Neutrophil (primary cell): ENCODE measurements at regions not wholly inside any gene's neighbourhood (a gene's known extent, or its start where the extent isn't known, plus 50 kb on each side); places are given as distances from the start of the nearest gene placed in this dataset.

Source experiments
- H3K27ac ChIP-seq: fragments of 200-600 bp; sonication (generic); 2 replicates; pipeline ENCODE4 v1.5.1; 2016; ENCODE audit warnings: mild to moderate bottlenecking, moderate library complexity
- H3K27me3 ChIP-seq: fragments of 200-600 bp; sonication (generic); 2 replicates; pipeline ENCODE4 v1.6.0; 2016; ENCODE audit warnings: mild to moderate bottlenecking
- H3K36me3 ChIP-seq: fragments of 200-600 bp; sonication (generic); 2 replicates; pipeline ENCODE4 v1.5.1; 2017
- H3K4me1 ChIP-seq, 2 experiments: fragments of 200-600 bp in 1 of 2; sonication (generic) in 1 of 2; 1 replicate in 1 of 2; 2 replicates in 1 of 2; pipeline versions ENCODE4 v1.5.1 to v1.6.1; 2013 to 2016; ENCODE audit warnings: low read depth in 1 of 2, low read length in 1 of 2, mild to moderate bottlenecking in 1 of 2, moderate library complexity in 1 of 2; ENCODE audit not compliant: control insufficient read depth in 1 of 2, insufficient read depth in 1 of 2
- H3K4me3 ChIP-seq, 2 experiments: fragments of 200-600 bp in 1 of 2; sonication (generic) in 1 of 2; 1 replicate in 1 of 2; 2 replicates in 1 of 2; pipeline ENCODE4 v1.5.1; 2013 to 2016; ENCODE audit warnings: low read depth in 1 of 2, low read length in 1 of 2, mild to moderate bottlenecking in 1 of 2, moderate library complexity in 1 of 2
- H3K9me3 ChIP-seq: fragments of 200-600 bp; sonication (generic); 2 replicates; pipeline ENCODE4 v1.5.1; 2016
- CTCF ChIP-seq: fragments of 200-600 bp; sonication (generic); IDR thresholded peaks from 2 replicates; pipeline ENCODE4 v1.5.1; 2016; ENCODE audit warnings: antibody characterized with exemption

DNA sequence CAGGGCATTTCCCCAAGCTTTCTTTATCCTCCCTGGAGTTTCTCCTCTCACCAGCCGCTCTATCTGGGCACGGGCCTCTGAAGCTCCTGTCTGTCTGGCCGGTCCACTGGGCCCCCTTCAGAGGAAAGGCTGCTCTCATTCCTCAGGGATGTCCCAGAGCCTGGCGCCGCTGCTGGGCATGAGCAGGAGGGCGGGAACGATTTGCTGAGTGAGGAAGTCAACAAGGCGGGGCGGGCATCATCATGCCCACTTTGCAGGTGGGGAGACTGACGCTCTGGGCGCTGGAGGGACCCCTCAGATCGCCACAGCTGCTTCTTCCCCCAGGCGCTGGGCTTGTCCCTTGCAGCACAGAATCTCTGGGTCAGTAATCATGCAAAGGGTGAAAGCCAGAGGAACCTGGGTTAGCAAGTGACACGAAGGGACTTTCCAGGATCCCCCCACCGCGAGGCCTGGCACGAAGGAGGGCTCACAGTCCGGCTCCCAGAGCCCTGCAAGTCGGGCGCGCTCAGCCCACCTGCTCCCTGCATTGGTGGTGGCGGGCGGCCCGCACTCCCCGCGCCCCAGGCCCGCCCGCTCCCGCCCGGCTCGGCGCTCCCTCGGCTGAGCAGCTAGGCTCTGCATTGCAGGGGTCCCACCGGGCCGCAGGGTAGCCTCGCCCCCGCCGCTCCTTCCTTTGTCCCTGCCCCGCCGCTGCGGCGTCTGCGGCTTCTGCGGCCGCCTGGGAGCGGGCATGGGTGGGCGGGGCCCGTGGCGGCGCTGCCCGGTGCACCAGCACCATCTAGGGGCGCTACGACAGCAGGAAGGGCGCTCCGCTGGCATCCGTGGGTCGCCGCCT lies 157.8 kb downstream of the CYRIA start:
- Histone ChIP-seq H3K9me3 (no peaks in the 10 kb centered on the region), H3K4me1 (no peaks in the 10 kb centered on the region), H3K27me3 (peaks cover 67% of the 10 kb centered on the region), H3K4me3 (no peak overlapping the region), H3K36me3 (no peaks in the 10 kb centered on the region), H3K27ac (no peak overlapping the region)
- TF ChIP-seq CTCF, result no peak

DNA sequence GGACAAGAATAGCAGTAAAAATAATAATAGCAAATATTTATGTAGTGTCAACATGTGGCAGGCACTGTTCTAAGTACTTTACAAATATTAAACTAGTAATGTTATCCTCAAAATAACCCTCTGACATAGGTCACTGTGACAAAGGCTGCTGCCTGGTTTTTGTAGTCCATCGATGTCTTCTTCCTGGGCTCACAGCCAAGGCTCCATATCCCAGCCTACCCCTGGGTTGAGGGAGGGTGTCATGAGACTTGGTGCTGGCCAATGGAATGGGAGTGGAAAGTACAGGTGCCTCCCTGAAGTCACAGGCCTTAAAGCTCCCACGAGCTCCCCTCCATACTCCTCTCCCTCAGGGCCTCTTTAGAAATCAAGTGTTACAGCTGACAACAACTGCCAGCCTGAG lies 159.3 kb downstream of the CYRIA start:
- Histone ChIP-seq H3K4me3 (no peak overlapping the region), H3K27me3 (peaks cover 57% of the 10 kb centered on the region), H3K27ac (no peak overlapping the region), H3K4me1 (no peaks in the 10 kb centered on the region), H3K9me3 (no peaks in the 10 kb centered on the region), H3K36me3 (no peaks in the 10 kb centered on the region)
- TF ChIP-seq CTCF, result no peak

DNA sequence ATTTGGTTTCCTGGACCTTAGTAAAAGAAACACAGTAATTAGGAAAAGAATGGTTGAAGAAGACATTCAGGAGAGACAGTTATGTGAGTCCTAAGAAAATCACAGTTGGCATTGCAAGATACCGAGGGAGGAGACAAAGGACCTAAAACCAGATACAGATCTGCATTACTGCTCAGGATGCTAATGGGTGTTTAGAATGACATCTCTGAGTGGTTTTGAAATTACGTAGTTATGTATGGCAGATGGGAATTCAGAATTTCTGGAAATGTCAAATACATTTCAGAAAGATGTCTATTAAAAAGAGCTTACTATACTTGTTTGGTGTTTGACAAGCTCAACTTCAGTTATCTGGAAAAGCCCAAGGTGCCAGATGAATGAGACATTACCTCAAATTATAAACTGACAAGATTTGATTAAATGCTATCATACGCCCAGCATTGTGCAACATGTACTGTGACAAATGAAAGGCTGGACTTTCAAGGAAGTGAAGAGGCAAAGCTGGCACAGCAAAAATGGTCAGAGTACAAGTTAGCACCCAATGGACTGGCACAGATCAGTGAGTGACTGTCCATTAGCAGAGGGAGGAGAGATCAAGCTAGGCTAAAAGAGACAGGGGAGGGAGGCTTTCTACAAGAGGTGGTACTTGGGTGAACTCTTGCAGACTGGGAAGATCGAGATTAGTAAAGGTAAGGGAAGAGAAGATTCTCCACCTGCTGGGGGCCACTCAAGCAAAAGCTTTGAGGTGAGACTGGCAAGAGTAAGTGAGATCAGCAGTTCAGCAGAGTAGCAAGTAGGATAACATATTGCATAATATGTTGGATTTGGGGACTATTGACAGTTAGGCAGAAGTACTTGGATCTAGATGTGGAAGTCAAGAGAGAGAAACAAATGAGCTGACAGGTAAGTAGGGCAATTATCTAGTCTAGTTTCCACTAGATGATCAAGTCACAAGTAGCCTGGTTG lies 168.9 kb downstream of the CYRIA start:
- no peak overlapping the region for H3K4me3 ChIP-seq
- H3K27ac ChIP-seq, result no peak overlapping the region
- H3K27me3 ChIP-seq, result peaks cover 3% of the 10 kb centered on the region
- no peaks in the 10 kb centered on the region for H3K4me1 ChIP-seq
- TF ChIP-seq CTCF, result no peak
- no peaks in the 10 kb centered on the region for H3K36me3 ChIP-seq
- no peaks in the 10 kb centered on the region for H3K9me3 ChIP-seq

GRCh38 chr2:16495509-16496208 lies 170.0 kb downstream of the CYRIA start:
- H3K4me3 ChIP-seq, result no peak overlapping the region
- H3K36me3 ChIP-seq, result no peaks in the 10 kb centered on the region
- no peak for TF ChIP-seq CTCF
- H3K27ac ChIP-seq, result no peak overlapping the region
- peaks cover 3% of the 10 kb centered on the region for H3K27me3 ChIP-seq
- H3K9me3 ChIP-seq, result no peaks in the 10 kb centered on the region
- H3K4me1 ChIP-seq, result no peaks in the 10 kb centered on the region

DNA sequence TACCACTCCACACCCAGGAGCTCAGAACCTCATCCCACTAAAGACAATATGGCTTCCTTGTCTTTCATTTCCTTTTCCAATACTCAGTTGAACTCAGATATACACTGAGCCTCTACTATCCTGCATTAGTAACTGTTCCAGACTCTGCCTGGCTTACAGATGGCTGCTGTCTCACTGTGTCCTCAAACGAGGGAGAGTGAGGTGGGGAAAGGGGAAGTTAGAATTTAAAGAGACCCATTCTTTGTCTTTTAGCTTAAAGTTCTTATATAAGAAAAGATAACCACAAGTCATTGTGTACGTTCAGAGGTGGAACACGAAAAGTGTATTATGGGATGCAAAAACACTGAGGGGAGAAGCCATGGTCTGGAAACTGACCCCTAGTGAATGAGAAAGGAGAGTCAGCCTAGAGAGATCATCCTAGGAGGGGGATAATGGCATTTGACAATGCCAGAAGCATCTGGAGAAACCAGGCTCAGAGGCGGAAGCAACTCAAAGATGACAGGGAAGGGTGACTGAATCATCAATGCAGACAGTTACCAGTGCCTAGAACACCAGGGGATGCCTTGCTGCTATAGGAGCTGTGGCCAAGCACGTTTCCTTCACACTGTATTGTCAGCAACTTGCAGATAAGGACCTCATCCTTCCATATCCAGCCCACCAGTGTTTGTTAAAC lies 170.7 kb downstream of the CYRIA start:
- Histone ChIP-seq H3K36me3 (no peaks in the 10 kb centered on the region), H3K9me3 (no peaks in the 10 kb centered on the region), H3K4me3 (no peak overlapping the region), H3K27ac (no peak overlapping the region), H3K27me3 (peaks cover 3% of the 10 kb centered on the region), H3K4me1 (no peaks in the 10 kb centered on the region)
- no peak for TF ChIP-seq CTCF
